Natural killer cell (primary cell): ENCODE measurements at regions not wholly inside any gene's neighbourhood (a gene's known extent, or its start where the extent isn't known, plus 50 kb on each side); places are given as distances from the start of the nearest gene placed in this dataset.

ENCODE experiments used
- ATAC-seq, 3 donors: fragments of 150-1000 bp in 2 of 3; fragments of 200-7000 bp in 1 of 3; cut with Tn5 transposase; 1 replicate in 1 of 3; 2 replicates in 2 of 3; pipeline ENCODE4 v1.10.0; 2021; ENCODE audit warnings: mild to moderate bottlenecking in 2 of 3, moderate library complexity in 2 of 3
- DNase-seq, 2 donors: peaks; one replicate each; pipeline versions ENCODE4 v3.0.0 to v3.0.0-alpha.2; 2013 to 2021; ENCODE audit warnings: mixed read lengths in 1 of 2
- H3K27ac ChIP-seq: one replicate; pipeline ENCODE4 v1.5.1; 2013; ENCODE audit warnings: mild to moderate bottlenecking, low read length
- H3K27me3 ChIP-seq: one replicate; pipeline ENCODE4 v1.6.1; 2013; ENCODE audit warnings: low read length; ENCODE audit not compliant: control insufficient read depth, insufficient read depth
- H3K36me3 ChIP-seq: one replicate; pipeline ENCODE4 v1.6.1; 2013; ENCODE audit warnings: low read length; ENCODE audit not compliant: control insufficient read depth, insufficient read depth
- H3K4me1 ChIP-seq: one replicate; pipeline ENCODE4 v1.6.1; 2013; ENCODE audit warnings: low read length; ENCODE audit not compliant: control insufficient read depth, insufficient read depth
- H3K4me3 ChIP-seq: one replicate; pipeline ENCODE4 v1.5.1; 2013; ENCODE audit warnings: low read length
- H3K9me3 ChIP-seq: one replicate; pipeline ENCODE4 v1.6.1; 2013; ENCODE audit warnings: low read length; ENCODE audit not compliant: control insufficient read depth, insufficient read depth
- H3K27ac Mint-ChIP-seq, 2 donors: one replicate each; pipeline ENCODE4 v1.8.0; 2022; ENCODE audit warnings: mild to moderate bottlenecking in 2 of 2, mixed read lengths in 2 of 2, moderate library complexity in 1 of 2
- H3K27me3 Mint-ChIP-seq, 2 donors: one replicate each; pipeline ENCODE4 v1.8.0; 2022; ENCODE audit warnings: low read depth in 2 of 2, mixed read lengths in 2 of 2
- H3K36me3 Mint-ChIP-seq: one replicate; pipeline ENCODE4 v1.8.0; 2022; ENCODE audit warnings: mixed read lengths
- H3K4me1 Mint-ChIP-seq, 2 donors: one replicate each; pipeline ENCODE4 v1.8.0; 2022; ENCODE audit warnings: mixed read lengths in 2 of 2
- H3K4me3 Mint-ChIP-seq: one replicate; pipeline ENCODE4 v1.8.0; 2022; ENCODE audit warnings: mild to moderate bottlenecking, moderate library complexity, mixed read lengths
- H3K9me3 Mint-ChIP-seq, 2 donors: one replicate each; pipeline ENCODE4 v1.8.0; 2022; ENCODE audit warnings: mixed read lengths in 2 of 2
- WGBS: methylation state at CpG from one replicate; pipeline ENCODE4 v1.1.7; 2013; ENCODE audit warnings: missing lambda C conversion rate; ENCODE audit not compliant: insufficient coverage; 5-methylcytosine and 5-hydroxymethylcytosine counted together
- intact Hi-C: fragments of 100-400 bp; cut with micrococcal nuclease; formaldehyde crosslinking; loops from one replicate; pipeline ENCODE4 v1.14.2; 2022
- TF ChIP-seq, protein P1 (sequence below): fragments of 200-600 bp; IDR thresholded peaks from one replicate; pipeline ENCODE4 v1.8.0; 2022; ENCODE audit warnings: antibody characterized with exemption

DNA sequence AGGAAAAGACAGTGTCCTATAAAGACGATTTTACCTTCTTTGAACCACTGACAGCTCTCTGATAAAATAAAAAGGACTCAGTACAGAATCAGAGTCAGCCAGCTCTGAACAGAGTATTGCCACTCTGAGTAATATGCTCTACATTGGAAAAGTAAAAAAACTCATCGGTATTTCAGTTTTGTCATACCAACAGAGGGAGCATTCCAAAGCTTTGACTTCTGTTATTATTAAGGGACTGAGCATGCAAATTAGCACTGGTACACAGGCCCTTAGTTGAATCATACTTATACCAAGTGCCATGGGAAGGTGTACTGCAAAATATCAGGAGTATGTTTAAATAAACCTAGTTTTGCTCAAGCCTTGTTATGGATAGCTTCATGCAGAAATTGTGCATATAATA is 509.0 kb upstream of the KIF2B start:
- Mint-ChIP-seq H3K4me3 (no peak overlapping the region), H3K36me3 (no peaks in the 10 kb centered on the region), H3K27ac (no peak overlapping the region), H3K4me1 (no peaks in the 10 kb centered on the region), H3K27me3 (no peaks in the 10 kb centered on the region), H3K9me3 (peaks cover 6 to 11% of the 10 kb centered on the region in 2 donors)
- no peaks in the 10 kb centered on the region for H3K36me3 ChIP-seq
- no peak for DNase-seq
- peaks cover 4% of the 10 kb centered on the region for H3K9me3 ChIP-seq
- ATAC-seq, result no peak
- 71% methylated on average over 2 of the region's 2 CpGs for WGBS
- H3K4me3 ChIP-seq, result no peak overlapping the region
- H3K4me1 ChIP-seq, result no peaks in the 10 kb centered on the region
- H3K27ac ChIP-seq, result no peak overlapping the region
- intact Hi-C loops, result no loop called here
- TF ChIP-seq, protein P1, sequence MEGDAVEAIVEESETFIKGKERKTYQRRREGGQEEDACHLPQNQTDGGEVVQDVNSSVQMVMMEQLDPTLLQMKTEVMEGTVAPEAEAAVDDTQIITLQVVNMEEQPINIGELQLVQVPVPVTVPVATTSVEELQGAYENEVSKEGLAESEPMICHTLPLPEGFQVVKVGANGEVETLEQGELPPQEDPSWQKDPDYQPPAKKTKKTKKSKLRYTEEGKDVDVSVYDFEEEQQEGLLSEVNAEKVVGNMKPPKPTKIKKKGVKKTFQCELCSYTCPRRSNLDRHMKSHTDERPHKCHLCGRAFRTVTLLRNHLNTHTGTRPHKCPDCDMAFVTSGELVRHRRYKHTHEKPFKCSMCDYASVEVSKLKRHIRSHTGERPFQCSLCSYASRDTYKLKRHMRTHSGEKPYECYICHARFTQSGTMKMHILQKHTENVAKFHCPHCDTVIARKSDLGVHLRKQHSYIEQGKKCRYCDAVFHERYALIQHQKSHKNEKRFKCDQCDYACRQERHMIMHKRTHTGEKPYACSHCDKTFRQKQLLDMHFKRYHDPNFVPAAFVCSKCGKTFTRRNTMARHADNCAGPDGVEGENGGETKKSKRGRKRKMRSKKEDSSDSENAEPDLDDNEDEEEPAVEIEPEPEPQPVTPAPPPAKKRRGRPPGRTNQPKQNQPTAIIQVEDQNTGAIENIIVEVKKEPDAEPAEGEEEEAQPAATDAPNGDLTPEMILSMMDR, result no peak
- H3K27me3 ChIP-seq, result no peaks in the 10 kb centered on the region

DNA sequence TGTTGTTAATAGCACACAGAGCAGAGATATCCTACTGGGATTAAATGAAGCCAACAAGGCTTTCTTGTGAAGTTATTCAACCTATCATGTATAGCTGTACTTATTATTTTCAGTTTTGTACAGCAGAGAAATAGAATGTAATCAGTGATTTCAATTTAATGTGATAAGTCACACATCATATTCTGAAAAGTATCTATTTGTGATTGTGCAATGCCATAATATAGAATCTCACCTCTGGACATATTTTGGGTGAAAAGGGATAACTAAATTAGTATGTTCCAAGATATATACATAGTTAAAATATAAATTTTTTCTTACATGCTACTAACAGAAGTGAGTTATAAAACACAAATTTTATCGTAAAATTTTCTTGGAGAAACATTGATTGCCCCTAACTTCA is 544.3 kb upstream of the KIF2B start:
- Mint-ChIP-seq H3K27ac (no peak overlapping the region), H3K4me1 (no peaks in the 10 kb centered on the region), H3K4me3 (no peak overlapping the region), H3K9me3 (peaks cover 6 to 26% of the 10 kb centered on the region in 2 donors), H3K36me3 (no peaks in the 10 kb centered on the region), H3K27me3 (no peaks in the 10 kb centered on the region)
- ATAC-seq (no peak), DNase-seq (no peak)
- H3K4me1 ChIP-seq, result no peaks in the 10 kb centered on the region
- H3K4me3 ChIP-seq, result no peak overlapping the region
- no peaks in the 10 kb centered on the region for H3K9me3 ChIP-seq
- no peaks in the 10 kb centered on the region for H3K27me3 ChIP-seq
- H3K36me3 ChIP-seq, result no peaks in the 10 kb centered on the region
- no peak overlapping the region for H3K27ac ChIP-seq
- TF ChIP-seq, protein P1, result no peak
- intact Hi-C loops, result no loop called here
- 78% methylated on average over 1 of the region's 1 CpG for whole genome bisulfite sequencing

DNA sequence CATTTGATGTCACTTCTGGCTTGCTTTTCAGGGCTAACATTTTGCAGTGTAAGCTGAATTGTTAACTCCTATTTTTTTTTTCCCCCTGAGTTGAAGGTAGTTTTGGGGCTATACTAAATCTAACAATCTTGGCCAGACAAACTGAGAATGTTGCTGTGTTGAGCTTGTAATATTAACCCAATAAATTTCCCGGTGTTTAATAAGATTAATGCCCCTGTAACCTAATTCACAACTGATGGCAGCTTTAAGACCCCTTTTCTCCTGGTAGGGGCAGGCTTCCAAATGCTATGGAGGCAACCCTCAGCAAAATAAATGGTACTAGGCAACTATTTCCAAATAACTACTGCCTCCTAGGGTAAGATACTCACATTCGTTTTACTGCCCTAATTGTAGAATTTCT is 549.6 kb upstream of the KIF2B start:
- ATAC-seq, result no peak
- H3K36me3 Mint-ChIP-seq, result no peaks in the 10 kb centered on the region
- no peak overlapping the region for H3K27ac ChIP-seq
- H3K27me3 ChIP-seq, result no peaks in the 10 kb centered on the region
- H3K4me1 ChIP-seq, result no peaks in the 10 kb centered on the region
- TF ChIP-seq, protein P1, result no peak
- H3K9me3 ChIP-seq, result no peaks in the 10 kb centered on the region
- no peaks in the 10 kb centered on the region for H3K27me3 Mint-ChIP-seq
- no peaks in the 10 kb centered on the region for H3K4me1 Mint-ChIP-seq
- H3K4me3 Mint-ChIP-seq, result no peak overlapping the region
- H3K27ac Mint-ChIP-seq, result no peak overlapping the region
- WGBS, result 58% methylated on average over 2 of the region's 2 CpGs
- no peak for DNase-seq
- no peak overlapping the region for H3K4me3 ChIP-seq
- intact Hi-C loops, result no loop called here
- no peaks in the 10 kb centered on the region for H3K36me3 ChIP-seq
- peaks cover 6% of the 10 kb centered on the region in 2 donors for H3K9me3 Mint-ChIP-seq

DNA sequence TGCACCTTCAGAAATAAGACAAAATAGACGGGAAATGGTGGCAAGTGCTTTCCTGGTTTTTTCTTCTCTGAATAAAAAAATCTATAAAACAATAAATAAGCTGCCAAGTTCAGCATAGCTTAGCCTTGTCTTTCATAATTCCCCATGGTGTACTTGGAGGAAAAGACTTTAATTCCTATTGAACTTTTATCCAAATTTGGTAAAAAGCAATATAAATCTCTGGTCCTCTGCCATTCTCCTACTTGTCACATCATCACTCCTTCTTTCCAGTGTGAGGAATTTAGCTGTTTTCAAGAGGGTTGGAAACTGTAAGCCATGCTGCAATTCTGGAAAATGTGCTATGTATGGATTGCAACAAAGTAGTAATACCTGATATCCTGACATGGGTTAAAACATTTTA is 551.8 kb upstream of the KIF2B start:
- no peaks in the 10 kb centered on the region for H3K4me1 Mint-ChIP-seq
- DNase-seq (no peak), ATAC-seq (no peak)
- no peaks in the 10 kb centered on the region for H3K27me3 Mint-ChIP-seq
- H3K36me3 ChIP-seq, result no peaks in the 10 kb centered on the region
- H3K27ac Mint-ChIP-seq, result no peak overlapping the region
- no peaks in the 10 kb centered on the region for H3K9me3 ChIP-seq
- H3K36me3 Mint-ChIP-seq, result no peaks in the 10 kb centered on the region
- 40% methylated on average over 1 of the region's 1 CpG for WGBS
- intact Hi-C loops, result no loop called here
- no peak overlapping the region for H3K27ac ChIP-seq
- H3K4me3 Mint-ChIP-seq, result no peak overlapping the region
- no peak overlapping the region for H3K4me3 ChIP-seq
- H3K9me3 Mint-ChIP-seq, result peaks cover 7 to 9% of the 10 kb centered on the region in 2 donors
- H3K4me1 ChIP-seq, result no peaks in the 10 kb centered on the region
- TF ChIP-seq, protein P1, result no peak
- H3K27me3 ChIP-seq, result no peaks in the 10 kb centered on the region
